GM19463 (cell line): ENCODE measurements at regions not wholly inside any gene's neighbourhood (a gene's known extent, or its start where the extent isn't known, plus 50 kb on each side); places are given as distances from the start of the nearest gene placed in this dataset.

ENCODE experiments used
- ATAC-seq: cut with Tn5 transposase; IDR thresholded peaks from one replicate; pipeline ENCODE4 v1.9.1; 2021; ENCODE audit warnings: mild to moderate bottlenecking, moderate library complexity; ENCODE audit not compliant: unreplicated experiment

DNA sequence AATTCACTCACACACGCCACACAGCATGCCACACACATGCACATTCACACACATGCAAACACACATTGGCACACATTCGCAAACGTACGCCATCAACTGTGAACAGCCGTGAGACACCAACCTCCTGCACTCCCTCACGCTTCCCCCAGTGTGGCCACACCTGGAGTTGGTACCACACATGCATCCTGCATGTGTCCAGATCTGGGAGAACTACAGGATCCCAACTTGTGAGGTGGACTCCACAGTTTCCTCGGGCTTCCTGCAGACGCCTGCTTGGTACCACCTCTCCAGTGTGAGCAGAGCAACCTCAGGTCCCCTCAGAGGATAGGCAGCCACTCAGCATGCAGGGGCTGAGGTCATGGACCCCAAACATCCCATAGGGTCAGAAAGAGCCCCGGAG is 239.0 kb downstream of the EIPR1 start:
- ATAC-seq, result no peak

DNA sequence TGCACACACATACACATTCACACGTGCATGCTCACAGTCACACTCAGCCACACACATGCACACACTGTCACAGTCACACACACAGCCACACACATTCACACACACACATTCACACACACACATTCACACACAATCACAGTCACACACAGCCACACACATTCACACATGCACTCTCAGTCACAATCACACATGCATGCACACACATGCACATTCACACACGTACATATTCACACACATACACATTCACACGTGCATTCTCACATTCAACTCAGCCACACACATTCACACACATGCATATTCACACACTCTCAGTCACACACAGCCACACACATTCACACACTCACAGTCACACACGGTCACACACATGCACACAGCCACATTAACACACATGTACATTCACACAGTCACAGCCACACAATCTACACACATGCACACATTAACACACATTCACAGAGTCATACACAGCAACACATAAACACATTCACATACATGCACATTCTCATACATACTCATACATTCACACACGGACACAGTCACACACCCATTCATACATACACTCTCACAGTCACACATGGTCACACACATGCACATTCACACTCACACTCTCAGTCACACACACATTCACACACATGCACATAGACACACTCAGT is 239.8 kb downstream of the EIPR1 start:
- no peak for ATAC-seq

DNA sequence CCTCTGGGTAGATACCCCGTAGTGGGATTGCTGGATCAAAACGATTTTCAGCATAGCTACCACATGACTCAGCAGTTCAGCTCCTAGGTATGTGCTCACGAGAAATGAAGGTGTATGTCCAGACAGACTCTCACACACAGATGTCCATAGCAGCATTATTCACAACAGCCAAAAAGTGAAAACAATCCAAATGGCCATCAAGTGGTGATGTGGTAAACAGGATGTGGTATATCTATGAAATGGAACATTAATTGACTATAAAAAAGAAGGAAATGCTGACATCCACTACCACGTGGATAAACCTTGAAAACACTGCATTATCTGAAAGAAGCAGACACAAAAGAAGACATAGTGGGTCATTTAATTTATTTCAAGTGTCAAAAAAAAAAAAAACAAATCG is 241.9 kb downstream of the EIPR1 start:
- no peak for ATAC-seq

DNA sequence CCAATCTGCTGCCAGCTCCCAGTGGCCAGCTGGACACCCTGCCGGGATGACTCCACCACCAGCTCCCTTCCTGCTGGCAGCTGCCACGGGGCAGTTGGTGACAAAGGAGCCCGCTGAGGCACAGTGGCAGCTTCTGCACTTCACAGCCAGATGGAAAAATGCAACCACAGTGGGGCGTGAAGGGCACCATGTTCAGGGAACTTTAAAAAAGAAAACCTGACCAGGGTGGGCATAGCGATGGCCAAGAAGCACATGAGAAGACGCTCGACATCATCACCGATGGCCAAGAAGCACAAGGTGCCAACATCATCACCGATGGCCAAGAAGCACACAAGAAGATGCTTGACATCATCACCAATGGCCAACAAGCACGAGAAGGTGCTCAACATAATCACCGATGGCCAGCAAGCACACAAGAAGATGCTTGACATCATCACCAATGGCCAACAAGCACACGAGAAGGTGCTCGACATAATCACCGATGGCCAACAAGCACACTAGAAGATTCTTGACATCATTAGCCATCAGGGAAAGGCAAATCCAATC is 243.5 kb downstream of the EIPR1 start:
- ATAC-seq, result no peak

GRCh38 chr2:3132966-3133365 is 244.7 kb downstream of the EIPR1 start:
- no peak for ATAC-seq

DNA sequence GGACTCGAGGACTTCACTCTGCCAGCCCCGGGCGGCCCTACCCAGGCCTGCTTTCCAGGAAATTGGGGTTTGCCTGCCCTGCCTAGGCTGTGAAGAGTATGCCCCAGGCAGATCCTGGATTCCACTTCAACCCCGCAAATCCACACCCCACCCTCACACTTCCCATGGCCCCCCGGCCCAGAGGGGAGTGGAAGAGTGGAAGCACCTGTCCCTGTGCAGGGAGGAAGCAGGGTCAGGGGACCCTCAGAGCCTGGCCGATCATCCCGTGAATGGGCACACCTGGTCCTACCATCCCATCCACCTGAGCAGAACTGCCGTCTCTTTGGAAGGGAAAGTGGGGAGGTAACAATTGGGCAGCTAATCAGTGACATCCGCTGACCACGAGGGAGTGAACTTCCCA is 245.2 kb downstream of the EIPR1 start:
- no peak for ATAC-seq

DNA sequence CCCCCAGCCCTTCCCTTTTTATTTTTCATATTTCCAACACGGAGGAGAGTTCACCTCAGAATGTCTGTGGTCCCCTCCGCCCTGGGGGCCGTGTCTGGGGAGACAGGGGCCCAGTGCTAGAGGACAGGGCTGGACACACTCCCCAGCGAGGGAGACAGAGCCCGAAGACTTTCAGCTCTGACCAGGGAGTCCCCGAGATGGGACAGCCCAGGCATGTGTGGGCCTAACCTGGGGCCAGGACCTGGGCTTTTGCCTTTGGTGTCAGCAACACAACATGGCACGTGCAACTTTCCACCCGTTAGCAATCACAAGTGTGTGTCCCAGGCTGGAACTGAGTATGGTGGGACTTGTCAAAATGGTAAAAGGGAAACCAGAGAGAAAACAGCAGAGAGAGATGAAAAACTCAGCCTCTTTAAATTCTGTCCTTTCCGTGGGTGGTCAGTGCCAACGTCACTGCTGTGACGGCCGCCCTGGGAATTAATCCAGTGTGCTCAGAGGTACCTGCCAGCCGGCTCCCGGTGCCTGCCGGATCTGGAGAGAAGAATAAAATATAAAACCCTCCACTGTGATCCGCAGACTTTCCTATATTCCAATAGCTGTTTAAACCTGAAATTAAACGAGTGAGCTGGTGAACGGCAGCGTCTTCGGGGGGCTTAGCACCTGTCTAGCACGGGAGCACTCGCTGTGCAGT is 245.8 kb downstream of the EIPR1 start:
- no peak for ATAC-seq

GRCh38 chr2:3130889-3131635 is 246.6 kb downstream of the EIPR1 start:
- ATAC-seq, result no peak

DNA sequence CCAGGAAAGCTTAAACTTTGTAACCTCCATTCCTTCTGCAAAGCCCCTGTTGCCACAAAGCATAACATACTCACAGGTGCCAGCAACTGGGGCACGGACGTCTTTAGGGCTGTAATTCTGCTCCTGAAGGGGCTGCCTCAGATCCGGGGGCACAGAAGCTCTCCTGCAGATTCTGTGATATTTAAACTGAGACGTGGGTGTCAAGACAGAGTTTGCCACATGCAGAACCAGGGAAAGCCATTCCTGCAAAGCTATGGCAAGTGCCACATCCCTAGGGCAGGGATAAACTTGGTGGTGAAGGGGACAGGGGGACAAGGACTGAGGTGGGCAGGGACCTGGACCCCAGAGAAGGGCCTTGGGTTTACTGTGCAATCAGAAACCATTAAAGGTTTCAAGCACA is 247.2 kb downstream of the EIPR1 start:
- ATAC-seq, result no peak

GRCh38 chr2:3129867-3130266 is 247.8 kb downstream of the EIPR1 start:
- no peak for ATAC-seq

DNA sequence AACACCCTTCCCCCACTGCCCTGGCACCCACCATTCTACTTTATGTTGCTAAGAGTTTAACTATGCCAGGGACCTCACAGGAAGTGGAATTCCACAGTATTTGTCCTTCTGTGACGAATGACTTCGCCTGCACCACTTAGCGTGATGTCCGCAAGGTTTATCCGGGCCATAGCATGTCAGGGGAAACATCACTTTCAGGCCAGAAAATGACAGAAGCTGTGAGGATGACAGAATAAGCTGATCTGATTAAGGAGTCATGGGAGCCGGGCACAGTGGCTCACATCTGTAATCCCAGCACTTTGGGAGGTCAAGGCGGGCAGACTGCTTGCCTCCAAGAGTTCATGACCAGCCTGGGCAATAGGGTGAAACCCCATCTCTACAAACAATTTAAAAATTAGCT is 248.8 kb downstream of the EIPR1 start:
- no peak for ATAC-seq

DNA sequence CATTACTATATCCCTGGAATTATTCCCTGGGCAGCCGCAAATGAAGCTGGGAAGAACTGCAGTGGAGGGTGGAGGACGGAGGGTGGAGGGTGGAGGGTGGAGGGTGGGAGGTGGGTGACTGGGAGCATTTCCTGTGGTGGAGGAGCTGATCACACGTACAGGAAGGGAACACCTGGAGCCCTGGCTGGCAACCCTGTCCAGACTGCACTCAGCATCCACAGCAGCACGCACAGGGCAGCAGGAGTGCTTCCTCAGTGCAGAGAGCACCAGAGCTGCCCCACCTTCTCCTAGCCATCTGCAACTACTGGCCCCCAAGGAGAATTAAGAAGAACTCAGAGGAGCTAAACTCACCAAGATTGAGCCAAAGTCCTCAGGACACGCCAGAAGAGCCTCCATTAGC is 249.9 kb downstream of the EIPR1 start:
- no peak for ATAC-seq

- no peak for ATAC-seq
Measured at GRCh38 chr2:3126911-3127621, 250.6 kb downstream of the EIPR1 start.

- no peak for ATAC-seq
Measured at GRCh38 chr2:3126171-3126910, 251.3 kb downstream of the EIPR1 start.

DNA sequence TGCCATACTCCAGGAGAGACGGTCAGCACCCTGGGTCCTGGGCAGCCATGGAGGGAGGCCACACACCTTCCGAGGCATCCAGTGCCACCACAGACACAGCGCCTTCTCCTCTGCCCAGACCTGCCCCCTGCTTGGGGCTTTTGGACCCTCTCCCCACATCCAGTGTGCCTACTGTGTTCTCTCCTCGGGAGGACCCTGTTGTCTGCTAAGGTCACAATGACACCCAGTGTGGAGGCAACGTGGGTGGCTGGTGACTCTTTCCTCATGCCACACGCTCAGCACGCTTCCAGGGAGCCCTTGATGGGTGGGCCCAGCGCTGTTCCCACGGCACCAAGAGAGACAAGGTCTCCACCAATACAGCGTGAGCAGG is 251.9 kb downstream of the EIPR1 start:
- ATAC-seq, result no peak

DNA sequence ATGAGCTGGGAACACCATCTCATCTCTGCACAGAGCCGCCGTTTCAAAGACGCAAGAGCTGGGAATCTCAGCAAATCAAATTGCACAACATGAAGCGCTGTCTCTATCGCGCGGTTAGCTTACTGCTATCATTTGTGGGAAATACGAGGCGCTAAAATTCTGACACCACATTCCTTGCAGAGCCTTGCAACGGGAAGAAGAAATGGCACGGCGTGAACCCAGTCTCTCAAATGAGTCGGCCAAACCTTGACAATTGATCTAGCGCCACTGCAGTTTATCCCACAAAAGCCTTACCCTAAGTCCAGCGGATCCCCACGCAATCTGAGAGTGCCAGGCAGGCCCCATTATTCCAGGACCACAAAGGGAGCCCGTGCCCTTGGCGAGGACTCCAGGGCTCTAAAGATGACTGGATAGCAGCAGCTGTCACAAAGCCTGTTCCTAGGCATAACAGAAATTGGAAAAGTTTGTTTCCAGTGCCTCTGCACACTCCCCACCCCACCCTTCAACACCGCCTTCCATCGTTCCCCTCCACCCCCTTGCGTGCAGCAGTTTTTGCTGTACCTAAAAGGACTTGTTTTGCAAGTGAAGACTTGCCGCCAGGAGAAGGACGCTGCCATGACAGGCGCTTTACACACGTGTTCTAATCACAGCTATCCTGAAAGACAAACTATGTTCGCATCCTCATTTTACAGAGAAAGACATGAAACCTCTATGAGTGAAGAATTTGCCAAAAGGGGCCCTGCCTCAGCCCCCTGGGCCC is 252.4 kb downstream of the EIPR1 start:
- no peak for ATAC-seq

GRCh38 chr2:3122525-3122924 is 255.1 kb downstream of the EIPR1 start:
- no peak for ATAC-seq

DNA sequence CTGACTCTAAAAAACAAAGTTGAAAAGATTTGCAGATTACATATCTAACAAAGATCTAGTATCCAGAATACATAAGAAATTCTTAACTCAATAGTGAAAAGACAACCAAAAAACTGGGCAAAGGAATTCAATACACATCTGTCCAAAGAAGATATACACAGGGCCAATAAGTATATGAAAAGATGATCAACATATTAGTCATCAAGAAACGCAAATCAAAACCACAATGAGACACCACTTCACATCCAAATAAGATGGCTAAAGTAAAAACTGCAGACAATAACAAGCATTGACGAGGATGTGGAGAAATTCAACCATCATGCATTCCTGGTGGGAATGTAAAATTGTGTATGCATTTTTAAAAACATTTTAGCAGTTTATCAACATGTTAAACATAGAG is 256.0 kb downstream of the EIPR1 start:
- ATAC-seq, result no peak

DNA sequence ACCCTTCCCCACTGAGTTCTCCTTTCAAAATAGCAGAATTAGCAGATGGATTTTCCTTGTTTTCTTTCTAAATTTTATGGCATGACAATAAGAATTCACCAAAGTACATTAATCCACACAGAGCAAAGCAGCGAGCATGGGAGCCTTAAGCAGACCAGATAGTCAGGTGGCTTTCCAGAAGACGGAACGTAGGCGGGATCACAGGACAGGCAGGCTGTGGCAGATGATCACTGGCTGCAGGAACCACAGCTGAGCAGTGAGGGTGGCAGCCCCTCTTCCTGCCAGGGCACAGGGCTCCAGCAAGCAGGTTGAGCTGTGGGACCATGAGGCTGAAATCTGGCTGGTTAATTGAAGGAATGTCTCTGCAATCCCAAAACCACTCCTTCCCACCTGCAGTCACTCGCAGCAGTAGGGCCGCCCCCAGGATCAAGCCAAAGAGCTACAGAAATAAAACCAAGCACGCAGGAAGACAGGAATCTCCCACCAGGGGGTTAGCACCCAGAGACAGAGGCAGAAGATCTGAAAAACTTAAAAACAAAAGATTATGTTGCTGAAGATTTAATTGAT is 259.9 kb downstream of the EIPR1 start:
- no peak for ATAC-seq

DNA sequence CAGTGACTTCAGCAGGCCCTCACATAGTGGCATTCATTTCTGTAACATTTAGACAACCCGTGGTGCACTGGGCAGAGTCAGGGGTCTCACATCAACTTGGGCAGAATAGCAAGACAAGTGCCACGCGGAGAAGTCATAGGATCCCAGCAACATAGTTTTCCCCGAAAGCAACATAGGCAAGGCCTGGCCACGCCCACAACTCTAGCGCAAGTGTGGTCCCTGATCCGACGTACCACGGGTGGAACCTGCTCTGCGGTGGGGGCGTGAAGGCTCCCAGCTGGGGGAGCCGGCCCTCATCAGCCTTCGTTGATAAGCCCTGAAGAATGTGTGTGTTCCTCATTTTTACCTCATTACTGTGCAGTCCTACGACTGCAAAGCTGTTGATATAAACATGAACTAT is 261.2 kb downstream of the EIPR1 start:
- ATAC-seq, result no peak
